Endometrium (tissue), 2 donors: ENCODE measurements at regions not wholly inside any gene's neighbourhood (a gene's known extent, or its start where the extent isn't known, plus 50 kb on each side); places are given as distances from the start of the nearest gene placed in this dataset.
A peak's percentile ranks its signal among the peaks of the same experiment; 100 is the strongest.
"Not testable (repeated sequence)": the region's sequence is repeated elsewhere in the genome, so short reads cannot be mapped to it uniquely, and the experiment has no call there.

Experiments
- FAIRE-seq: peaks from 2 replicates; lab custom pipeline; 2012; peaks lifted over from hg19 to GRCh38; lab: Jason Lieb, UNC
- donor health status: control.
- donor health status: control.

DNA sequence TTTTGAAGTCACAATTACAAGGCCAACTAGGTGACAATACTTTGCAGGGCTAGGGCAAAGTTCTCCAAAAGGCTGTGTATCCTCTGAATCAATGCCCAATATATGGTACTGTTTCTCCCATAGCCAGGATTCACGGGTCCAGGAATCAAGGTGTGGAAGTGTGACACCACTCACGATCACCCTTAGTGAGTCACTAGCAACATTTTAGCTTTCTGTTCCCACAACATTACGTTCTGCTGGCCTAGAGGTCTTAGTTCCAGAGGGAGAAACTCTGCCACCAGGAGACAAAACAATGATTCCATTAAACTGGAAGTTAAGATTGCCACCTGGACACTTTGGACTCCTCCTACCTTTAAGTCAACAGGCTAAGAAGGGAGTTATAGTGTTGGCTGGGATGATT, 88.5 kb upstream of the RANBP6 start:
- not testable (repeated sequence) for FAIRE-seq

GRCh38 chr9:6102336-6102987, 87.0 kb upstream of the RANBP6 start:
- not testable (repeated sequence) for FAIRE-seq

- not testable (repeated sequence) for FAIRE-seq
Measured at GRCh38 chr9:6101725-6102124, 86.3 kb upstream of the RANBP6 start.

DNA sequence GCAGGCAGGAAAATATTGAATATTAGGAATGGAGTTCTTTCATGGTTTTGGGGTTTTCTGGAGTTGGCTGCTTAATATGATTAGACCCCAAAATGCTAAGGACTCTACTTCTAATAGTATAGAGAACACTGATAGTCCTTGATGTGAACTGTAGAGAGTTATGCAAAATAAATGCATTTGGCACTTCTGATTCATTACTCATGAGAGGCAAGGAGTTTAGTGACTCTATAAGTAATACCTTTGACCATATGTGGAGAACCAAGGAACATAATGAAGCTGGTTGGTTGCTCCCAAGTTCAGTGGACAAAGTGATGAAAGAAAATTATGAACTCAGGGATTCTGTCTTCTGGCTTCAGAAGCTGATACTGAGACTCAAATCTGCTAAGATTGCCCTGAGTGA, 83.9 kb upstream of the RANBP6 start:
- not testable (repeated sequence) for FAIRE-seq

DNA sequence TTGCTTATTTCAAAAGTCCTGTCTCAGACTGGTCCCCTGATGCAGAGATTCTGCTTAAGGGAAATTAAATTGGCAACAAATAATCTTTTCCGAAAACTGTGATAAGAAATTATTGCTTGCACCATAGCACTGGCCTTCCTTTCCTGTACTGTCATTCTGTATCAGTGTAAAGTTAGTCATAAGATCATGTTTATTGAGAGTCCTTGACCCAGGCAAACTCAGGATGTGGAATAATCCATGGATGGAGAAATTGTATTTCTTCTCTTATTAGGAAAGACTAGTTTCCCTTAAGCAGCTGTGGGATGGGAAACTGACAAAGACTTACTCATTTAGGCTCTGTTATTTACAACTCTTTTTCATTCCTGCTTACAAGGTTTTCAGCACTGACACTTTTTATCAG, 83.0 kb upstream of the RANBP6 start:
- no peak for FAIRE-seq

GRCh38 chr9:6096821-6097220, 81.4 kb upstream of the RANBP6 start:
- no peak for FAIRE-seq

DNA sequence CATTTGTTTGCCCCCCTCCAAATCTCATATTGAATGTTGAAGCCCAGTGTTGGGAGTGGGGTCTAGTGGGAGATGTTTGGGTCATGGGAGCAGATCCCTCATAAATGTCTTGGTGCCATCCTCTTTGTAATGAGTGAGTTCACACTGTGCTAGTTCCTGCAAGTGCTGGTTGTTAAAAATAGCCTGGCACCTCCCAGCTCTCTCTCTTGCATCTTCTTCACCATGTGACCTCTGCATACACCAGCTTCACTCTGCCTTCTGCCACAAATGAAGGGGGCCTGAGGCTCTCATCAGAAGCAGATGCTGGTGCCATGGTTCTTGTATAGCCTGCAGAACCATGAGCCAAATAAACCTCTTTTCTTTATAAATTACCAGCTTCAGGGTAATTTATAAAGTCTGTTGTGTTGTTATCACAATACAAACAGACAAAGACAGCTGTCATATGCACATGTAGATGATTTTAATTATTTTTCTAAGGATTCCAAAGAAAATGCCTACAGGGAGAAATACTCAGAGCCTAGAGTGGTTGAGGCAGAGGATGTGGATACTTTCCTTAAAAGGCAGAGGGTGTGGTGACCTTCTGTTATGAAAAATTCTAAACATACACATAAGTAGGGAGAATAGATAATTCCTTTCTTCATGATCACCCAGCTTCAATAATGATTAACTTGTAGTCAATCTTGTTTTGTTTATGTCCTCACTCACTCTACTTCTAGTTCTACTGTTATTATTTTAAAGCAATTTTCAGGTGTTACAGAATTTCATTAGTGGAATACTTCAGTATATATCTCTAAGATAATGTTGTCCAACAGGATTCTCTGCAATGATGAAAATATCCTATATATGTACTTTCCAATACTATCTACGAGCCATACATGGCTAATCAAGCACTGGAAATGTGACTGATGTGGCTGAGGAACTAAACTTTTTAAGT, 75.1 kb upstream of the RANBP6 start:
- FAIRE-seq = no peak

DNA sequence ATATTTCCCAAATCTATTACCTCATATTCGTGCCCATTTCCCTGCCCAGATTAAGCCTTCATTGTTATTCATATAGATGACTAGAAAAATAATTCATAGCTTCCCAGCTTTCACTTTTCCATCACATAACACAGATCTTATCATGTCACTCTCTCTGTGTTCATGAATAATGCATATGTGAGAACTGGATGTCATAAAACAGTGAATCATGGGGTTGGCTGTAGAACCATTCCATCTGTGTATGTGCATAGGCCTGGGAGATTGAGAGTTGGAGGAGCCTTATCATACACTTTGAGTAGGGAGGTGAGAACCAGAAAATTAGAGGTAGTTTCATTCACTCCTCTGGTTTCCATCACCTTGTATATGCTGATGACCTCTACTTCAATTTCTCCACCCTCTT, 73.9 kb upstream of the RANBP6 start:
- FAIRE-seq = no peak

- no peak for FAIRE-seq
Measured at GRCh38 chr9:6086006-6086655, 70.7 kb upstream of the RANBP6 start.

- peak; percentile 70 for FAIRE-seq
Measured at GRCh38 chr9:6080154-6080716, 64.8 kb upstream of the RANBP6 start.

GRCh38 chr9:6079386-6079785, 64.0 kb upstream of the RANBP6 start:
- FAIRE-seq = no peak

- no peak for FAIRE-seq
Measured at GRCh38 chr9:6078382-6079105, 63.1 kb upstream of the RANBP6 start.

DNA sequence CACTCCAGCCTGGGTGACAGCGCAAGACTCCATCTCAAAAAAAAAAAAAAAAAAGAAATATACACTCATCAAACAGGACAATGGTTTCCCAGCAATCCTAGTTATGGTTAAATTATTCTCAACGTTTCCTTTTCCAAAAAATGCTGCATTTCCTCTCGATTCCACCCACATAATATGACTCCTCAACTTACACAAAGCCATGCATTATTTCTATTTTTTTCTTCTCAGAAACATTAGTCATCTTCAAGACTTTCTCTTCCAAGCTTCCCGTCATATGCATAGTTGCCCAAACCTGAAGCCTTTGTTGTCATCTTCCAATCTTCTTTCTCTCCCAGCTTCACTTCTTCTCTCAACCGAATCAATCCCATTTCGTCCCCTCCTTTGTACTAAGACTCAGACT, 61.4 kb upstream of the RANBP6 start:
- no peak for FAIRE-seq

- no peak for FAIRE-seq
Measured at GRCh38 chr9:6073731-6074130, 58.3 kb upstream of the RANBP6 start.

GRCh38 chr9:6072865-6073264, 57.4 kb upstream of the RANBP6 start:
- FAIRE-seq = no peak

DNA sequence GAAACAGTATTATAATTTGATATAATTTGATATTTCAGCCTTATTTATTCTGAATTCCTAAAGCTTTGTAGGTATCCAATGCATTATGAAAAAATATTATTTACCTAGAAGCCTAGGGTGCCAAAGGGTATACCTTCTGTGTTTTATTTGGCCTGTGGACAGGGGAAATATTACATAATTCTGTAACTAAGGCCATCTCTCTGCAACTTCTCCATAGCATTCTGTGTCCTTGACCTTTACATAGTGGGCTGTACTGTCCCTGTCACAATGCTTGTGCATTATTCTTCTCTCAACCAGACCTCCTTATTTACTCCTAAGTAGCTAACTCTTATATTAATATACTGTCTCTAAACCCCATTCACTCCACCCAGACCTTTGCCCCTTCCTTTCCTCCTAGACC, 57.0 kb upstream of the RANBP6 start:
- no peak for FAIRE-seq

DNA sequence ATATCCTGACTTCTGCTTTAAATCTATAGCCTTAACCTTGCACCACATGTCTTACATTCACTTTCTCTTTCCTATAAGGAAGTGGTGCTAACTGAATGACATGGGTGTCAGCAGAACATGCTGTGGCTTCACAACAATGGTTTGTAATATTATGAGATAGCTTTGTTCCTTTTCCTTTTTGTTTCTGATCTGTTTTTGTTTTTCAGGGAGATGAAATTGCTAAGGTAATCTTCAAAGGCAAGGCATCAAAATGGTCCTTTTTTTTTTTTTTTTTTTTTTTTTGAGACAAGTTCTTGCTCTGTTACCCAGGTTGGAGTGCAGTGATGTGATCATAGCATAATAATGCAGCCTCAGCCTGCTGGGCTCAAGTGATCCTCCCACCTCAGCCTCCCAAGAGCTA, 53.6 kb upstream of the RANBP6 start:
- FAIRE-seq = no peak

DNA sequence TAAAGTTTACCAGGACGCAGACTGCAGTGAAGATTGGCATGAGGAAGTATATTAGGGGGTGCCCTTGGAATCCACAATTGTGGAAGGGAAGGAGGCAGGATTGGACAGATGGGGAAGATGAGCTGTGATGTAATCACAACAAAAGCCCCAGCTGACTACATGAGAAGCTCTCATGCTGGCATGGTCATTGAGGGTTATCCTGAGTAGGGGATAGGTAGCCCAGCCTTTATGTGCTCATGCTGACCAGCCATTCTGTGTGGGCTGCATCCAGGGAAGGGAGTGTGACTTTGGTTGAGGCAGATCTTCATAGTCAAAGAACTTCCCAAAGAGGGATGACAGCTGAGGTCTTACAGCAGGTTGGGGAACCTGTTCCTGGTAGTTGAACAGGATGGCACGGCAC, 52.0 kb upstream of the RANBP6 start:
- no peak for FAIRE-seq
